ENCODE measurements at regions not wholly inside any gene's neighbourhood (a gene's known extent, or its start where the extent isn't known, plus 50 kb on each side); places are given as distances from the start of the nearest gene placed in this dataset.

GRCh38 chr11:134736251-134736947, 324.4 kb upstream of the B3GAT1 start:
- TF ChIP-seq CTCF (IDR thresholded peaks at IDR 0.05) (no peak), EZH2 (IDR thresholded peaks at IDR 0.05) (no peak), EZH2phosphoT487 (IDR thresholded peaks at IDR 0.05) (no peak)
